GM21360 (cell line): ENCODE measurements at regions not wholly inside any gene's neighbourhood (a gene's known extent, or its start where the extent isn't known, plus 50 kb on each side); places are given as distances from the start of the nearest gene placed in this dataset.

Experiments
- ATAC-seq: cut with Tn5 transposase; IDR thresholded peaks from one replicate; pipeline ENCODE4 v1.9.1; 2021; ENCODE audit warnings: mild to moderate bottlenecking, moderate library complexity; ENCODE audit not compliant: unreplicated experiment

- no peak for ATAC-seq
Observed at GRCh38 chr4:181225616-181226261, 1017.5 kb upstream of the TENM3 start.

DNA sequence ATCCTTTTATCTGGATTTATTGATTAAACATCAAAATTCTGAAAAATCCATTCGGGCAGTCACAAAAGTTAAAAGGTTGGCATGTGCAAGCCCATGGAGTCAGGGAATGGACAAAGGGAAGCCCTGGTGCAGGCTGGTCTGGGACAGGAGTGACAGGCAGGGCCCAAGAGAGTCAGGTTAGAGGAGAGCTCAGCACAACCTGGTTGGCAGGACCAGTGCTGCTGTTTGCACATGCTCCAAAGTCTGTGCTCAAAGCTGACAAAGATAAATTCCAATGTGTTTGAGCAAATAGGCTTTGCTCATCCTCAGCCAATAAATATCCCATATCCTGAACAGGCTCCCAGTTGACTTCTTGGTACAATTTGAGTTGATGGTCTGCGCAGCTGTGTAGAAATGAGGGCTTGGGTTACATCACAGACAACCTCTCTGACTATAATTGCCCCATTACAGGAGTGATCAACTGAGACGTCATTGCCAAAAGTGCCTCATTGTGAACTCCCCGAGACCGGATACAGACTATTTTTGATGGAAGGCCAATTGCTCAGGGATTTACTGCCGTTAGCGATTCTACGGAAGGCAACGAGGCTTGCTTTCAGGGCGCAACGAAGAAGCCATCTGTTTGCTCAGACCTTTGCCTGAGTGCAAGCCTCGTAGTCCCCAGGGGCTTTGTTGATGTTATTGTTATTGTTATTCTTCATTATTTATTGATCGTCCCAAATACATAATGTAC, 1008.1 kb upstream of the TENM3 start:
- no peak for ATAC-seq

- ATAC-seq: no peak
Observed at GRCh38 chr4:181245326-181245725, 997.9 kb upstream of the TENM3 start.

- no peak for ATAC-seq
Observed at GRCh38 chr4:181249031-181249430, 994.2 kb upstream of the TENM3 start.

DNA sequence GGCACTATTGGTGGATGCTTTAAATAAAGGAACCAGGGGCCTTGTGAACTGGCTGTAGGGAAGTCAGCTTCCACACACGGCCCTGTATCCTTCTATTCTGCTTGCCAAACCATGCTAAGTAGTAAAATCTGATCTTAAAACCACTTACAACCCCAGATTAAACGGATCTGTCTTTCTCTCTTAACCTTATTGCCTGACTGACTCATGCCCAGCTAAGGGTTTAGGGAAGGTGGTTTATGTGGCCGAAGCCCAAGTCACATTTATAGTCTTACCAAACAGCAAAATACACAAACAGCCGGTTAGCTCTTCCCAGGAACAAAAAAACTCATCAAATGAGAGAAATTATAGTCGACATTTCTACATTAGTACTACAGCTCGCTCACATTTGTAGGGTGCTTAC, 988.4 kb upstream of the TENM3 start:
- no peak for ATAC-seq

GRCh38 chr4:181258569-181258968, 984.6 kb upstream of the TENM3 start:
- no peak for ATAC-seq

DNA sequence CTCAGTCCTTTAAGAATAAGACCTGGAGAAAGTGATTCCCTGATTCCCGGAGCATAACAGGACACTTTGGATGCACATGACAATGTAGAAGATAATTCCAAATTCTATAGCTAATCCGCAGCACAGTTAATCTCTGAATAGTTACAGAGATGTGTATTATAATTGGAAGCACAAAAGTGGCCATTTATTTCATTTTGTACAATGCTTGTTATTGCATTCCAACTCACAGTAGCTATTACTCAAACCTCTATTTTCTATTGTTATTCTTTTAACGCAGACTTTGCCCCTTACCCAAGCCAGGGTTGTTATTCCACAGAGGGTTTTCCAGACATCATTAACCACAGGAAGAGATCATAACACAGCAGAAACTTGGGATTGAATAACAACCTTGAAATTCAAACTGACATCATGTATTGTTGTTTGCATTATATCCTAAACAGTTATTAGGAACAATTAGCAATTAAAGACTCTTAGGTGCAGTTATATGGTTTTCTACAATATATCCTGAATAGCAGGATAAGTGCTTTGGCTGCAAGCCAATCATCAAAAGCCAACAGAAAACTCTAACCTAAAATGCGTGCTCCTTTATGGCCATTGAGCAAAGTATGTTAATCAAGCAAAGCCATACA, 984.0 kb upstream of the TENM3 start:
- no peak for ATAC-seq

DNA sequence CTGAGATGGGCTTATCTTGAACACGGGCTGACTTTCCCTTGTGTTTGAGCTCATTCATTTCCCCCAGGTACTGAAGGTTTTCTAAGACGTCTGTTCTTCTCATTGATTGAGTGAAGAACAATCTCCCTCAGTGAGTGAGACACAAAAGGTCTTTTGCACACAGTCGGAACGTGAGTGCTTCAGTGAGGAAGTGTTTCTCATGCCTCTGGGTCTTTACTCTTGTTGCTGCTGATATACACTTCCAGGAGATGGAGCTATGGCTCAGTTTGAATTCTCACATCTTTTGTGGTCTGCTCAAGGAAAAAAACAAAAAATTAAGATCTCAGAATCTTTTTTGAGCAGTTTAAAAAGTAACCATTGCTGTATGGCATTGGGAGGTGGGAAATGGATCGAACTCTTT, 981.9 kb upstream of the TENM3 start:
- no peak for ATAC-seq

DNA sequence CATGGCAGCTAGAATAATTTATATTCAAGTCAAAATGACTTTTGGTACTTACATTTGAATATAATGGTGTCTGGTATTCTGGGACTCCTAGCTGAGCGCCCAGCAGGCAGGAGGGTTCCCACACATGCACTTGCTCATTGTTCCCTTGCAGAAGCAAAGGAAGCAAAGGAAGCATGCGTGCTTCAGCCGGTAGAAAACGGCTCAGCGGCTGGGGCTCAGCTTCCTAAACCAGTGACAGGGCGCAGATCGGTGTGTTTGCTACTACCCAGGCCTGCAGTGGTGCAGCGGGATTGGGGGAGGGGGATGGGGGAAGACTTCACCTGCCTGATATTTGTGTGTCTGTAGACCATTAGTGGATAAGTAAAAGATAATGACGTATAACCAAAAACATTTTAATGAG, 978.3 kb upstream of the TENM3 start:
- ATAC-seq: no peak

DNA sequence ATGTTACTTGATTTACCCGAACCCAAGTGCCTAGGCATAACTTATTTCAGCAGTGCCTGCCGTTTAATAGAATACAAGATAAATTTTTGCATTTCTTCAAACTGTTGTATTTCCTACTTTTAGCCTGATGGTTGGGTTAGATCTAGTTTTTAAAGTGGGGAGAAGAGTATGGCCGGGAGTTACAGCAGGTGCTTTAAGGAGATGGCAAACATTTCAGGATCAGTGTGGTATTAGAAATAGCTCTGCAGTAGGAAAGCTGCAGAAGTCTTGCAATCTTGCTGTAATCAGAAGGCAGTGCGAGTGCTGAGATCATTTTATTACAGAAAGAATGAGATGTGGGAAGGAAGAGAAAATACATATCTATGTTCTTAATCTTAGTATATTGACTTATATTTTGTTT, 977.8 kb upstream of the TENM3 start:
- no peak for ATAC-seq

DNA sequence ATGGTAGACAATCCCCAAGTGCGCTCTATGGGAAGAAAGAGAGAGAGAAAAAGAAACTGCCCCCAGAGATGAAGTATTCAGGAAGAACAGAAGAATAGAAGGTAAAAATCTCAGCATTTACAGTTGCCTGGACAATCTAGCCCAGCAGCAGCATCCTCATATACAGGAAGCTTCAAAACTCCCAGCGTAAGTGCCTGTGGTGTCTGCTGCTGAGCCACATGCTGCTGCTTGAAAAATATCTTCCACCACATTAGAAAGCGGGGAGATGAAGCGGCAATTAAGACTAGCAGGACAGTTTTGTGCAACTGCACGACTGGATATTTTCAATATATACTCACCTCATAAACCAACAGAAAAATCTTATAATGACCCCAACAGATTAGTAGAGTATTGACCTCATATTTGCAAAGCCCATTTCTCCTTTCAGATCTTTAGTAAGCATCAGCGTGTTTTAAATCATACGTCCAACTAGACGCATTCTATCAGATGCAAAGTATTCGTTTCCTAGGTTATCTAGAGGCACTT, 972.0 kb upstream of the TENM3 start:
- ATAC-seq: no peak

DNA sequence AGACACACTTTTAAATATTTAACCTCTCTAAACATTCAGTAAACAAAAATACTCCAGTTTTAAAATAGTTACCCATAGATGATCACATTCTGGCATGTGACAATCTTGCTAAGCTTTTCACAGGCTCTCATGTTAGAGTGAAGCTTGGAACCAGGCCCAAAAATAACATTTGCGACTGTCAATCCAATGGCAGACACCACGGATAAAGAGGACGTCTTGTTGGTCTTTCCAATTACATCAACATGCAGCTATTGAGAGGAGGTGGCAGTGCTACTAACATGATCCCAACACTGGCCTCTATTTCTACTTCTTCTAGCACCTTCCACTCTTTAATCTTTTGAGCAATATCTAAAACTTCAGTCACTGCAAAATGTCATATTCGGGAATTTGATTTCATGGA, 970.8 kb upstream of the TENM3 start:
- no peak for ATAC-seq

DNA sequence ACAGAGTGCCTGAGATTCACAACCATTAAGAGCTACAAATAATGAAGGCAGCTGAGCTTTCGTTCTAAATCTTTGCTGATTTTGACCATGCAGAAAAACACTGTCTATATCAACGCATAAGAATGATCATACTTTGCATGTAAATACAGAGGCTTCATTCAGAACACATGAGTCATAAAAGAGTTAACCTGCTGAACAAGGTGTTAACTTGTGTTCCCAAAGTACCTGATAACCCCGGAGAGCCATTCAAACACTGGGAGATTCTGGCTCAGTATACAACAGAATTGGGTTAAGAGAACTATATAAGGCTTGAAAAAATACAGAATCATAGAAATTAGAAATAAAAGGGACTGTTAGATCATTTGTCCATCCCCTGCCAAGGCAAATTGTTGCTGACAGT, 964.3 kb upstream of the TENM3 start:
- no peak for ATAC-seq

GRCh38 chr4:181281451-181281850, 961.8 kb upstream of the TENM3 start:
- no peak for ATAC-seq

GRCh38 chr4:181289198-181289597, 954.0 kb upstream of the TENM3 start:
- no peak for ATAC-seq

DNA sequence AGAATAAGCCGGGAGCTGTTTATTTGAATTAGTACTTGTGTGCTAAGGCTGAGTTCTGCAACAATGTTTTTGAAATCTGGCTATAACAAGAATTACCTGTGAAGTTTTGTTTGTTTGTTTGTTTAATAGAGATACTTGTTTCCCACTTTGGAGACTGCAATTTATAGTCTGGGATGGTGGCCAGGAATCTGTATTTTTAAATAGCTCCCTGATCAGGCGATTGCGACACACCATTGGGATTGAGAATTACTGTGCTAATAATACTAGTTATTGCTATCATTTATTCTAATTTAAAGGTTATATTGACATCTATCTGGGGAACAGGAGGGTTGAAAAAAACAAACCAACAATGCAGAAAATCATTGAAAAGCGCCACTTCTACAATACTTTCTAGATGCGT, 951.6 kb upstream of the TENM3 start:
- ATAC-seq: no peak

GRCh38 chr4:181293014-181293413, 950.2 kb upstream of the TENM3 start:
- ATAC-seq: no peak

GRCh38 chr4:181293541-181293940, 949.7 kb upstream of the TENM3 start:
- no peak for ATAC-seq

GRCh38 chr4:181294421-181294820, 948.8 kb upstream of the TENM3 start:
- ATAC-seq: no peak

DNA sequence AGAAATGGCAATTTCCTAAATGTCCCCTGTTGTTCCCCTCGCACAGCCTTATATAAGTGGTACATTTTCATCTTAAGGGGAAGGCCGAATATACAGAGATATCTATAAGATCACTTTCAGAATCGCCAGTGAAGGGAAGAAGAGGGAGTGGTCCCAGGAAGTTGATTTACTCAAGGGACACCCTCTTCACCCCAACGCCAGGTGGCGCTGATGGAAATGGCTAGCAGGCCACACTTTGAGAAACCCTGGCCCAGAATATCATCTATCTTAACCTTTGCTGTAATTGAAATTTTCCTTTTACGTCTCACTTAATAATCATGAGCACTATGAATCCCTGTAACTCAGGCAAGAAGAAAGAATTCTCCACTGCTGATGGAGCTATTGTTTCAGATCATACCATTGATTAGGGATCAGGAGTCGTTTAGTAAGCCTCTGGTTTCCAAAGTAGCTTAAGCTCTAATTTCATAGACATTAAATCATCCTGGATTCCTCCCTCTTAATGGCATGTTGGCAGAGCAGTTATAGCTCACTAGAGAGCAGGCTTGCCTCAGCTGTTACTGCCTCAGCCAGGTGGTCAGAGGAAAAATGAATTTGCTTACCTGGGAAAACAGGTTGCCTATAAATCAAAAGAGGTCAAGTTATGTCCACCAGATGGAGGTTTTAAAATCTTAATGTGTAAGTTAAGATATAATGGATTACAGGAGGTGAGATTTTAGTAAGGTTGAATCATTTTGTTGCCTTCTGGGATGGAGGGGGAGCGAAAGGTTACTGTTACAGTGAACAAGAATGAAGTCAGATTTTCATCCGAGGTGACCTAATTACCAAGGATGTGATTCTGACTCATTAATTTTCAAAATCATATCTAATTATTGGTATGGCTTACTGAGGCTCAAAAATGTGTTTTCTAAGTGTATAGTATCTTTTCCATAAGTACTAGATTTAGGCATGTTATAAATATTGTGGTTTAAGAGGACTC, 941.2 kb upstream of the TENM3 start:
- no peak for ATAC-seq

DNA sequence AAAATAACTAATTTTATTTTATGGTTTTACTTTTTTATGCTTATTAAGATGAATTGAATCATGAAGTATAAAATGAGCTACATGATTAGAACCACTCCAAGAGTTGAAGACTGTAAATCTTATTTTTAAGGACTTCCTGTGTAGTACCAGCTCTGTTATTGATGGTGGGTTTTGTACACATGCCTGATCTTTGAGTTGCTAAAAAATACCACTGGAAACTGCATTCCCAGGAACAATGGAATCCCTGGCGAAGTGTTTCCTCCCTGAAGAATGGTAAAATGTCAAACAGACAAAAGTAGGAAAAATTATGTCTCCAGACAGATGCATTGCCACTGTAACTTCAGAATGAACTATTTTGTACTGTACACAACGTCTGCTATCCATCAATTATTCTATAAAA, 935.4 kb upstream of the TENM3 start:
- no peak for ATAC-seq
